NT2/D1 (cell line): ENCODE measurements at regions not wholly inside any gene's neighbourhood (a gene's known extent, or its start where the extent isn't known, plus 50 kb on each side); places are given as distances from the start of the nearest gene placed in this dataset.

Experiments used
- DNase-seq: peaks from one replicate; pipeline ENCODE4 v3.0.0-alpha.2; 2011; ENCODE audit warnings: low read depth, low spot score
- H3K27me3 ChIP-seq: 2 replicates; pipeline ENCODE4 v1.6.0; 2011; ENCODE audit warnings: mild to moderate bottlenecking; ENCODE audit not compliant: insufficient read length, insufficient read depth
- H3K36me3 ChIP-seq: 2 replicates; pipeline ENCODE4 v1.6.1; 2011; ENCODE audit warnings: mild to moderate bottlenecking, low read length, mixed read lengths; ENCODE audit not compliant: insufficient read depth, insufficient read length
- H3K4me1 ChIP-seq: 2 replicates; pipeline ENCODE4 v1.5.1; 2011; ENCODE audit not compliant: insufficient read depth, insufficient read length
- H3K4me3 ChIP-seq: 2 replicates; pipeline ENCODE4 v1.5.1; 2011; ENCODE audit warnings: low read depth; ENCODE audit not compliant: insufficient read length
- H3K9ac ChIP-seq: 2 replicates; pipeline ENCODE4 v1.6.0; 2011; ENCODE audit warnings: low read depth; ENCODE audit not compliant: insufficient read length
- H3K9me3 ChIP-seq: 2 replicates; pipeline ENCODE4 v1.5.1; 2011; ENCODE audit warnings: mild to moderate bottlenecking, low read length; ENCODE audit not compliant: insufficient read depth
- SUZ12 ChIP-seq: IDR thresholded peaks from 2 replicates; pipeline ENCODE4 v1.6.1; 2011; ENCODE audit not compliant: insufficient read length, insufficient read depth; ENCODE audit errors: extremely low read depth
- YY1 ChIP-seq: IDR thresholded peaks from 2 replicates; pipeline ENCODE4 v1.6.1; 2011; ENCODE audit not compliant: insufficient read length, insufficient read depth
- ZNF274 ChIP-seq: IDR thresholded peaks from 2 replicates; pipeline ENCODE4 v1.6.1; 2011; ENCODE audit warnings: mild to moderate bottlenecking, low read depth, low read length

DNA sequence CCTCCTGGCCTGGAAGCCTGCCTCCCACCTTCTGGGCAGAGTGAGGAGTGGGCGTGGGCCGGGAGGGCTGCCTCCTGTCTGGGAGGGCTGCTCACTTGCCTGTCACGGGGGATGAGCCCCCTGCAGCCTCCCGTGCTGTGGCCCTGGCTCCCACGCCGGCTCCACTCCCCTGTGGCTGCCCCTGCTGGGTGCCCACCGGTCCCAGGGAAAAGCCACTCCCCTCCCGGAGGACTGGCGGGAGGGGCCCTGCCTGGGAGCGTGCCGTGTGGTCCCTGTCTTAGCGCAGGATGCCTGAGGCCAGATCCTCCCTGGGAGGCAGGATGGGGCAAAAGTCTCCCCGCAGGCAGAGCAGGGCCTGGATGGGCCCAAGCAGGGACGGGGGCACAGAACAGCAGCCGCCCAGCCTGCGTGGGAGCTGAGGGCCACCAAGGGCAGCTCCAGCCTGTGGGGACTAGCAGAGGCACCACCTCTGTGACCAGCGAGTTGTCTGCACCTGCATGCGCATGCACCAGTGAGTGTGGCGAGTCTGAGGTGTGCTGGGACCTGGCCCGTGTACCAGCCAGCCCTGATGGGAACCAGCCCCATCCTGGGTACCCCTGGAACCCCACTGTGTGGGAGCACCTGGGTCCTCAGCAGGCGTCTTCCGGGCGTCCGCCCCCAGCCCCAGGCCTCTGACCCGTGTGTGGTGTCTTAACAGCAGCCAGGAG, 339.9 kb downstream of the SEC14L1 start:
- peaks cover 47% of the 10 kb centered on the region for H3K4me1 ChIP-seq
- H3K4me3 ChIP-seq, result no peak overlapping the region
- H3K9ac ChIP-seq, result peak overlapping the region; percentile 52
- DNase-seq, result no peak
- no peak for TF ChIP-seq SUZ12
- TF ChIP-seq ZNF274, result no peak
- TF ChIP-seq YY1, result no peak
- no peaks in the 10 kb centered on the region for H3K27me3 ChIP-seq
- H3K9me3 ChIP-seq, result no peaks in the 10 kb centered on the region
- H3K36me3 ChIP-seq, result peaks cover 73% of the 10 kb centered on the region

DNA sequence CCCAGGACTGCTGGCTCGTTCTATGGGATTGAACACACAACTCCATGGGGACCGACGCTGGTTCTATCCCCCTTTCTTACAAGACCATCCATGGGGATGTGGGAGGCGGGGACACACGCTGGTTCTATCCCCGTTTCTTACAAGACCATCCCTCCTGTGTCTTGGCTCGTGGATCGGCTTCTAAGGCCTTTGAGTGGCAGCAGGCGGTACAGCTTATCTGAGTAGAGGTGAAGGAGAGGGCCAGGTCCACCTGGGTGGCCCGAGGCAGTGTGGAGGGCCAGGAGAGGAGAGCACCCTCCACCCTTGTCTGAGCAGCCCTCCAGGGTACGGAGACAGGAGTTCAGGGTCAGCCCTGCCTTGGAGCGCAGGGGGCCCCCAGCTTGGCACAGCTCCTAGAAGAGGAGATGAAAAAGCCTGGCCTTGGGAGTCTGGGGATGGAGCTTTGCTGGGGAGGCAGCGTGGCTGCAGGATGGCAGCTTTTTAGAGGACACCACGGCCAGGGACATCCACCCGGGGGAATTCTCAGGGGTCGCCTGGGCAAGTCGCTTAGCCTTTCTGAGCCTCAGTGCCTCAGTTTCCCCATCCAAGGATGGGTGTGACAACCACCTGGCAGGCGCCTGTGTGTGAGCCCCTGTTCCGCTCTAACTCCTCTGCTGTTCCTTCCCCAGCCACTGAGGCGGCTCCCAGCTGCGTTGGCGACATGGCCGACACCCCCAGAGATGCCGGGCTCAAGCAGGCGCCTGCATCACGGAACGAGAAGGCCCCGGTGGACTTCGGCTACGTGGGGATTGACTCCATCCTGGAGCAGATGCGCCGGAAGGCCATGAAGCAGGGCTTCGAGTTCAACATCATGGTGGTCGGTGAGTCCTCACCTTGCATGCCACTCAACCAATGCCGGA, 341.0 kb downstream of the SEC14L1 start:
- Histone ChIP-seq H3K4me1 (peaks cover 36% of the 10 kb centered on the region), H3K9ac (peak overlapping the region; percentile 13), H3K4me3 (no peak overlapping the region), H3K9me3 (no peaks in the 10 kb centered on the region), H3K27me3 (no peaks in the 10 kb centered on the region), H3K36me3 (peaks cover 66% of the 10 kb centered on the region)
- TF ChIP-seq ZNF274, result no peak
- TF ChIP-seq SUZ12, result no peak
- no peak for DNase-seq

DNA sequence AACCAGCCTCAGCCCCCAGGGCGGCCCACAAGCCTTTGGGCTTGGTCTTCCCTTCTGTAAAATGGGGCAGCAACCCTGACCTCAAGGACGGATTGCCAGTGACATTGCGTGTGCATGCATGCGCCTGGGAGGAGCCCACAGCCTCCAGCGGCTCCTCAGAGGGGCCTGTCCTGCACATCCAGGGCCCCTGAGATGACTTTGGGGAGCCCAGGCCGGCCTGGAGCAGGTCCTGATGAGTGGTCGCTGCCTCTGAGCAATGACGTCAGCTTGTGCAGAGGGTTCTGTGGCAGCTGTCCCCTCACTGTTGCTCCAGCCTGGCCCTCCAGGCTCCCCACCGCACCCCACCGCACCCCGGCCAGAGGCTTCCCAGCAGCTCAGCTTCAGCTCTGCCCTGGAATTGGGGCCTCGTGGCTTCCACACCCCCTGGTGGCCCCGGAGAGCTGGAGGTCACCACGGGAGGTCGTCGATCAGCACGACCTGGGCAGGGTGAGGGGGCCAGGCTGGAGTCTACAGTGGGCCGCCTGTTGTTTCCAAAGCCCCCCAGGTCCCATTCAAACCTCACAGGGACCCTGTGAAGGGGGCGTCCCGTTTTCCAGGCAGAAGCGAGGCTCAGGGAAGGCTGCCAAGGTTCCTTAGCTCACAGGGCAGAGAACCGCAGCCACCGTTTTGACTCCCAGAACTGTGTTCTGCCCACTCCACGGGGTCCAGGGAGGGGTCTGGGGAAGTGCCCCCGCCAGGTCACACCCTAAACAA, 341.8 kb downstream of the SEC14L1 start:
- TF ChIP-seq ZNF274, result no peak
- no peak for TF ChIP-seq YY1
- TF ChIP-seq SUZ12, result no peak
- H3K4me3 ChIP-seq, result no peak overlapping the region
- H3K36me3 ChIP-seq, result peaks cover 72% of the 10 kb centered on the region
- H3K27me3 ChIP-seq, result no peaks in the 10 kb centered on the region
- H3K4me1 ChIP-seq, result peaks cover 28% of the 10 kb centered on the region
- H3K9me3 ChIP-seq, result no peaks in the 10 kb centered on the region
- no peak for DNase-seq
- H3K9ac ChIP-seq, result no peak overlapping the region

DNA sequence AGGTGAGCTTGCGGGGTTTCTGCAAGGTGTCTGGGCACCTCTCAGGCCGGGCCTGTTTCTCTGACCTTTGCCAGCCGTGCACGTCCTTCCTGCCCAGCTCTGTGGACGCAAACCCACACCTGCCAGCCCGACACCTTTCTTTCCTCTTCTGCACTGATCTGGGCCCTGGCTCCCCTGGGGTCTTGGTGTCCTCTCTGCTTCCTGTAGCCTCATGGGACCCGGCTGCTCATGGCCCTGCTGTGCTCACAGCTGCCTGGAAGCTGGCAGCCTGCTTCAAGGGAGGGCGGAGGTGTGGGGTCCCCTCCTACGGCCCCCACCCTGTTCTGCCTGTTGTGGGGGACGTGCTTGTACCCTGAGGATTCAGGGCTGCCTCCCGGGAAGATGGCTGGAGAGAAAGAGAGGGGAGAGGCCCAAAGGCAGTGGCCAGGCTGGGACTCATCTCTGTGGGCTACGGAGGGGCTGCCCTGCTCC, 342.4 kb downstream of the SEC14L1 start:
- Histone ChIP-seq H3K27me3 (no peaks in the 10 kb centered on the region), H3K9me3 (no peaks in the 10 kb centered on the region), H3K36me3 (peaks cover 72% of the 10 kb centered on the region), H3K4me1 (peaks cover 30% of the 10 kb centered on the region), H3K4me3 (no peak overlapping the region), H3K9ac (no peak overlapping the region)
- TF ChIP-seq SUZ12, result no peak
- no peak for TF ChIP-seq ZNF274
- TF ChIP-seq YY1, result no peak
- no peak for DNase-seq

DNA sequence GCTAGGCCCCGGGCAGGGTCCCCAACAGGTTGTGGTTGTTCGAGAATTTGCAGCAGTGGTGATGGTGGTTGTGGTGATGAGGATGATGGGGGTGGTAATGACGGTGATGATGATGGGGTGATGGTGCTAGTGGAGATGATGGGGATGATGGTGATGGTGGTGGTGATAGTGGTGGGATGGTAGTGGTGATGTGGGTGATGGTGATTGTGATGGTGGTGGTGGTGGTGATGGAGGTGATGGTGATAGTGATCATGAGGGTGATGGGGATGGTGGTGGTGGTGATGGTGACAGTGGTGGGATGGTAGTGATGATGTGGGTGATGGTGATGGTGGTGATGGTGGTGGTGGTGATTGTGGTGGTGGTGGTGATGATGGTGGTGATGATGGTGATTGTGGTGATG, 343.3 kb downstream of the SEC14L1 start:
- H3K4me3 ChIP-seq, result no peak overlapping the region
- H3K9me3 ChIP-seq, result no peaks in the 10 kb centered on the region
- H3K4me1 ChIP-seq, result peaks cover 28% of the 10 kb centered on the region
- H3K27me3 ChIP-seq, result no peaks in the 10 kb centered on the region
- peaks cover 77% of the 10 kb centered on the region for H3K36me3 ChIP-seq
- no peak for DNase-seq
- TF ChIP-seq SUZ12 (no peak), ZNF274 (no peak), YY1 (no peak)
- H3K9ac ChIP-seq, result no peak overlapping the region

DNA sequence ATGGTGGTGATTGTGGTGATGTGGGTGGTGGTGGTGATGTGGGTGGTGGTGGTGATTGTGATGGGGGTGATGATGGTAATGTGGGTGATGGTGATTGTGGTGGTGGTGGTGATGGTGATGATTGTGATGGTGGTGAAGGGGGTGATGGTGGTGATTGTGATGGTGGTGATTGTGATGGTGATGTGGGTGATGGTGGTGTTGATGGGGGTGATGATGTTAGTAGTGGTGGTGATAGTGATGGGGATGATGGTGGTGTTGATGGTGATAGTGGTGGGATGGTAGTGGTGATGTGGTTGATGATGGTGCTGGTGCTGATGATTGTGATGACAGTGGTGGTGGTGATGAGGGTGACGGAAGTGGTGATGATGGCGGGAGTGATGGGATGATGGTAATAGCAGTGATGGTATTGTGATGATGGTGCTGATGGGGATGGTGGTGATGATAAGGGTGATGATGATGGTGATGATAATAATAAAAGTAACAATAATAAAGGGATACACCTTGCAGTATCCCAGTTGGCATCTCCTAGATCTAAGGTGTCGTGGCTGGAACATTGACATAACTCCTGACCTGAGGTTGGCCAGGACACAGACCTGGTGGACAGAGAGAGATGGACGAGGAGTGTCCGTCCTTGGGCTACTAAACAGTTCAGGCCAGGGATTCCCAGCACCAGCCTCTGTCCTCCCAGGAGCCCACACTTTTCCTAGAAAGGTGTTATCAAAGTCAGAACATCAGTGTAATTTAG, 344.5 kb downstream of the SEC14L1 start:
- peaks cover 19% of the 10 kb centered on the region for H3K4me1 ChIP-seq
- H3K36me3 ChIP-seq, result peaks cover 88% of the 10 kb centered on the region

More for the DNA sequence above, 344.5 kb downstream of the SEC14L1 start:
- no peaks in the 10 kb centered on the region for H3K9me3 ChIP-seq
- no peak overlapping the region for H3K4me3 ChIP-seq
- H3K27me3 ChIP-seq, result no peaks in the 10 kb centered on the region
- no peak for DNase-seq
- H3K9ac ChIP-seq, result no peak overlapping the region
- no peak for TF ChIP-seq ZNF274
- TF ChIP-seq SUZ12, result no peak
- TF ChIP-seq YY1, result no peak
